Stimulated activated CD8-positive, alpha-beta memory T cell treated with anti-CD3 and anti-CD28 coated beads, Interleukin-12 subunit alpha, Interleukin-12 subunit beta, amount 100 ng/mL, for 1 hour (primary cell): ENCODE measurements at regions not wholly inside any gene's neighbourhood (a gene's known extent, or its start where the extent isn't known, plus 50 kb on each side); places are given as distances from the start of the nearest gene placed in this dataset.
"Not testable (repeated sequence)": the region's sequence is repeated elsewhere in the genome, so short reads cannot be mapped to it uniquely, and the experiment has no call there.

Source experiments
- DNase-seq: peaks from one replicate; pipeline ENCODE4 v3.0.0-alpha.2; 2020; ENCODE audit warnings: low read depth

DNA sequence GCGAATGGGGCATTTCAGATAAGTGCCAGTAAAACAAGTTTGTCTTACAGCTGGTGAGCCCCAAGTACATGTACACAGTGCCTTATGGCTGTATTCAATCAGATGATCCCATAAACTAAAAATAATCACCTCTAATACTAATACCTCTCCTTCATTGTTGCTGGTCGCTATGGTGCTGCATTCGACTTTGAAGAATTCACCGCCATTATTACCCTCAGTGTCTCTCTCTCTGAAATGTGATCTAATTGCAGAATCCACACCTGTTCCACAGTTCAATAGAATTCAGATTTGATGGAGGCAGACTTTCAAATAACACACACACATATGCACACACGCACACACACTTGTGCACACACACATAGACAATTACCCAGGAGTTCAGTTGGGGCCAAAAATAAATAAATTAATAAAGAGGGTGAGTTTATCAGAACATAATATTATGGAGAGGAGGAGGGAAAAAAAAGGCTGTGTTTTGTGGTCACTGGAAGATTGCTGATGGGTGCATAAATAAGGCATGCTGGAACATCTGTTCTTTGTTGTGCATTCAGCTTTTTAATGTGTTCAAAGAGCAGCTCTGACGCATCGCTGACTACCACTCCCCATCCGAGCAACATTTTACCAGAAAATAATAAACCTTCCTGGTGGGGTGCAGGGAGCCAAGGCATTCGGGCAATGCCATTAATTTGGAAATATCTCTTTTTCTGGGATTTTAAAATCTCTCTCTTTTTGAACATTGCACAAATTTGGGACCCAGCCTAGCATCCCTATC lies 235.7 kb downstream of the SATB1 start:
- no peak for DNase-seq

DNA sequence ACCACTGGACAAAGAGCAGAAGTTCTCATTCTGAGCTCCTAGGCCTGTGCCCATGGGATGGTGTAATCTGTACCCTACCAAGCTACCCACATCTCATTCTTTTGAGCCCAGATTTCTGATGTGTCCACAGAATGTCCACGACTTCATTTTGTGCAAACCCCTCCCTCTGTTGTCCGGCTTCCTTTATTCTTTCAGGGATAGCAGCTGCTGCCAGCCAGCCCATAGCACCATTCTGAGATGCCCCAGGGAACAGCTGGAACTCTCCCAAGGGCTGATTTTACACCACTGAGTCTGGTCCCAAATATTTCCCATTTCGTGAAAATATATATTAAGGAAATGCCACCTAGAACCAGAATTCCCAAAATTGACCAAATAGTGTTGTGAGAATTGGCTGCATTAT lies 236.6 kb downstream of the SATB1 start:
- no peak for DNase-seq

DNA sequence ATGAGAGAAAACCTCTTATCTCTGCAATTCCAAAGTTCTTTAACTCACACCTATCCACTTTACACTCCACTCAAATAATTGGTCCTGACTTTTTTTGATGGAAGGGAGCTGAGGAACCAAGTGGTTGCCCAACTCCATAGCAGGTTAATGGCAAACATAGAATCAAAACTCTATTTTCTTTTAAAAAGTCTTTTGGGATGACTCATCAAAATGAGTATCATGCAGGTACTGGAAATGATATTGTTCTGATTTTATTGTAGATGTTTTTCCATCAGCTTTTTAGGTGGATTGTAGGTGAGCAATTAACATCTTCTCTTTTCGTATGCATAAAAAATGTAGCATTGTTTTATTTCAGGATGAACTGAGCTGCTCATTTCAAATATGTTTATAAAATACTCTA lies 239.5 kb downstream of the SATB1 start:
- DNase-seq, result no peak

DNA sequence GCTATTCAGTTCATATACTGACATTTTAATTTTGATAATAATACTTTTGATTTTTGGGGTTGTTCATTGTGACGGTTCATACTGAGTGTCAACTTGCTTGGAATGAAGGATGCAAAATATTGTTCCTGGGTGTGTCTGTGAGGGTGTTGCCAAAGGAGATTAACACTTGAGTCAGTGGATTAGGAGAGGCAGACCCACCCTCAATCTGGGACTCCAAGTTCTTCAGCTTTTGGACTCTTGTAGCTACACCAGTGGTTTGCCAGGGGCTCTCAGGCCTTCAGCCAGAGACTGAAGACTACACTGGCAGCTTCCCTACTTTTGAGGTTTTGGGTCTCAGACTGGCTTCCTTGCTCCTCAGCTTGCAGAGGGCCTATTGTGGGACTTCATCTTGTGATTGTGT lies 242.2 kb downstream of the SATB1 start:
- not testable (repeated sequence) for DNase-seq

DNA sequence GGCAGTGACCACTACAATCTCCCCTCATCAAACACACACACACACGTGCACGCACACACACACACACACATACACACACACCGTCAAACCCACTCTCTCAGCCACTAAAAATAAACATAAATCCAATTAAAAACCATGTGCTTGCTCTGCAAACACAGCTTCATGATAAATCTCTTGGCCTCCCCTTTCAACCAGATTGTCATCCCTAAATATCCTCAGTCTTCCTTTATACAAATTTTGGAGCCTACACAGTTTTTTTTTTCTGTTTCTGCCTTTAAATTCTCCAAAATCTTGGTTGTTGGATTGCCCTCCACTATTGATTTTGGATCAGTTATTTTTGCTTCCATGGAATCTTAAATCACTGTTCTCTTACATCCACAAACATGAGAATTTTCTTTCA lies 245.6 kb downstream of the SATB1 start:
- no peak for DNase-seq

DNA sequence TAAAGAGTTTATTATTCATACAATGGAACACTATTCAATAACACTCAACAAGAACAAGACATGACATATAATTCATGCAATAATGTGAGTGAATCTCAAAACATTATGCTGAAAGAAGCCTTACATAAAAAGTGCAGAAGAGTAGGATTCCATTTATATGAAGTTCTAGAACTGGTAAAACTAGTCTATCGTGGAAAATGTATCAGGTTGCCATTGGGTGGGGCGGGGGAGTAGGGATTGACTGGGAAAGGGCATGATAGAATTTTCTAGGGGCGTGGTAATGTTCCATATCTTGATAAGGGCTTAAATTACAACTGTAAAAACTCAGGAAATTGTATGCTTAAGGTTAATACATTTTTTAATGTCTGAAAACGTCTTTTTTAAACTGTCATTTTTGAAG lies 247.9 kb downstream of the SATB1 start:
- DNase-seq, result no peak

DNA sequence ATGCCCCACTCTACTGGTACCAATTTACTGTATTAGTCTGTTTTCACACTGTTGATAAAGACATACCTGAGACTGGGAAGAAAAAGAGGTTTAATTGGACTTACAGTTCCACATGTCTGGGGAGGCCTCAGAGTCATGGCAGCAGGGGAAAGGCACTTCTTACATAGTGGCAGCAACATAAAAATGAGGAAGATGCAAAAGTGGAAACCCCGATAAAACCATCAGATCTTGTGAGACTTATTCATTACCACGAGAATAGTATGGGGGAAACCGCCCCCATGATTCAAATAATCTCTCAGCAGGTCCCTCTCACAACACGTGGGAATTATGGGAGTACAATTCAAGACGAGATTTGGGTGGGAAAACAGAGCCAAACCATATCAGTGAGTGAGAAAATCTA lies 251.2 kb downstream of the SATB1 start:
- DNase-seq, result not testable (repeated sequence)

DNA sequence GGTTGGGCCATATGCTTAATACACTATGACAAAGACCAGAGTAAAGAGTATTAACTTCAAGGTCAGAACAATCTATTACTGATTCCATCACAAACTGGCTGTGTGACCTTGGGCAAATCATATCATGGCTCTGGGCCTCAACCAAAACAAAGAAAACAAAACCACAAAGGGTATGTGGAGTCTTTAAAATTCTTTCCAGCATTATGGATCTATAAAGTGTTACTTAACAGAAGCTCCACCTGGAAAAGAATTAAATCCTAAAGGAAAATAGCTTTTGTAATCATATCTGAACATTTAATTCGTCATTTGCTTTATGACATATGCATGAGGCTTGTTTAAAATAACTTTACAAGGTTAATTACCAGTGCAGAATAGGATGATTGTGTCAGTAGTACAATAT lies 265.5 kb downstream of the SATB1 start:
- no peak for DNase-seq

DNA sequence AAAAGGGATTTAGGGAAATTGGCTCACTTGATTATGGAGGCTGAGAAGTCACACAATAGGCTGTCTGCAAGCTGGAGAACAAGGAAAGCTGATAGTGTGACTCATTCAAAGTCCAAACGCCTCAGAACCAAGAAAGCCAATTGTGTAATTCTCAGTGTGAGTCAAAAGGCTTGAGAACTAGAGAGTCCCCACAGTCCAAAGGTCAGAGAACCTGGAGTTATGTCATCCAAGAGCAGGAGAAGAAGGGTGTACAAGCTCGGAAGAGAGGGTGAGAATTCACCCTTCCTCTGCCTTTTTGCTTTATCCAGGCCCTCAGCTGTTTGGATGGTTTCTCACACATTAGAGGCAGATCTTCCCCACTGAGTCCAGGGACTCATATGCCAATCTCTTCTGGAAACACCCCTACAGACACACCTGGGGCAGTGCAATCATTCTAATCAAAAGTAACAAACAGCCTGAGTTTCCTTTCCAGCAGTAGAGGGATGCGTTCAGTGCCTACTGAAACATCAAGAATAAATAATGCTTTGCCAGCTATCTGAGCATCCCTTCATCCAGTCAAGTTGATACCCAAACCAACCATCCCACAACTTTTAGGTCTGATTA lies 271.5 kb downstream of the SATB1 start:
- no peak for DNase-seq

DNA sequence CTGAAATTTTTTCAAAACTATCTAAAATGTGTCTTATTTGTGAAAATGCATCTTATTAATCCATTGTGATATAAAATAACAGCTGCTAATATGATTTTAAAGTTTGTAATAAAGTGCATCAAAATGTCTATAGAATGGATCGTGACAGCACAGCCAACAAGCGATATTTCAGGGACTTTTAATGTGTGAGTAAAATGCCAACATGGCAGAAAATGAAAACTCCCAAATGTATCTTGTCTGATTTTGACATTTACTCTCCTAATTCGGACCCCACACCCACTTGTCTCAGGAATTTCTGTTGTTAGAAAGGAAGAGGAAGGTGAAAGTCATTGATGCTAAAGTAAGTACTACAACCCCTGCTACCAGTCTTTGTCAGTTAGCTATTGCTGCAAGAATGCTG lies 273.9 kb downstream of the SATB1 start:
- DNase-seq, result no peak

DNA sequence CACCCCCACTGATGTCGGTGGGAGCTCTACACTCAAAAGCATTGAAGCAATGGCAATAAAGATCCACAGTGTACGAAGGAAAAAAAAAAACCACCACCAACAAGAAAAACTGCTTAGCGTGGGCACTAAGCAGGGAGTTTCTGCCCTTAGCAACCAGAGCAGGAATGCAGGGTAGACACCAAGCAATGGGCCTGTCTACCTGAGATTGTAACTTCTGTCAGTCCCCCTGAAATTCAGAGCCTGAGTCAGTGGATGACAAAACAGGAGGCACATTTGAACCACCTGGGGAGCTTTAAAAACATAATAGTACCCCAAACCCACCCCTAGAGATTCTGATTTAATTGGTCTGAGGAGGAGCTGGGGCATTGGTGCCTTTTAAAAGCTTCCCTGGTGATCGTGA lies 275.2 kb downstream of the SATB1 start:
- no peak for DNase-seq

DNA sequence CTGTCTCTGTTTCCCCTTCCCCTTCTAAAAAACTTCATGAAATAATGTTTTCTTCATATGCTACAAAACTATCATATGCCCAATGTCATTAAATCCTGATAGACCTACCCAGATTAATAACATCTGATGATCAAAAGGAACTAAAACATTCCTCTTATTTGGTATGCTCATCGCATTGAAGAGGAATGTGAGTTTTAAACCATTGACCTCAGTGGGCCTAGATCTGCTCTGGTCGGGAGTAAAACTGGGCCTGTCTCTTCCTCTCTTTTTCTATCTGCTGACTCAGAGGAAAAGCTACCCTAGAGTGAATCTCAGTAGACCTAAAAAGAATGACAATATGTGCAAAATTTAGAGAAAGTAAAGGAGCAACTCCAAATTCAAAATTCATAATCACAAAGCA lies 275.8 kb downstream of the SATB1 start:
- no peak for DNase-seq

DNA sequence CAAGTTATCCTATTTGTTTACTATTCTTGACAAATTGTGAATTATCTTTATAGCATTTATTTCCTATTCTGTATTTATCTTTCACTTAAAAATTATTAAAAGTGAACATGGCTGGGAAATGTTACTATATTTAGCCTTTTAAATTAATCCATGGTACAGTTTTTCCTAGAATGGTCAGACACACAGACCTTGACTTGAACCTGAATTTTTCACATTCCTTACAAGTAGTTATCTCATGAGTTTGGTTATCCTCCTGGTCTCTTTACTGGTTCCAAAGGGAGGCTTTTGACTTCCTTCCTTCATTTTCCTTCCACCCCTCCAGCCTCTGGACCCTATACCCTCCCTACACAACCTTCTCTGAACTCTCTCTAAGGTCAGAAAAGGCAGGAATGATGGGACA lies 280.6 kb downstream of the SATB1 start:
- no peak for DNase-seq

DNA sequence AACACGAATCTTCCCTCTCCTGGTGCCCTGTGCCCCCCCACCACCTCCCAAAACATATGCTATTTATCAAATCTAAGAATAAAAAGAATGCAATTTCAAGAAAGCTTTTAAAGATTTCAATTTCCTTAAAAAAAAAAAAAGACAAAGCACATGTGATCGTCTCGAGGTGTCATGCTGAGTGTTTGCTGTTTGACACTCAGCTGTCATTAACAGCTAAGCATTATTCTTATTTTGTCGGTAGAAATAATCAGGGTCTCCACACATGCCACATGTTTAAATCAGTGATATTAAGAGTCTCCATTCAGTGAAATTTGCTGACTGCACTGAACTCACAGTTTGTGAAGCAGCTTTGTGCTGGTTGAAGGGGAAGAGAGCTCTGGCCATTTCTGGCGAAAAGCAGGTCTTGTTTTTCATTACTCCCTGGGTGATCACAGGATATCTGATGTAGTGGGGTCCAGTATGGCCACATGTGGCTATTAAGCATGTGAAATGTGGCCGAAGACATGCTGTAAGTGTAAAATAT lies 281.8 kb downstream of the SATB1 start:
- no peak for DNase-seq

DNA sequence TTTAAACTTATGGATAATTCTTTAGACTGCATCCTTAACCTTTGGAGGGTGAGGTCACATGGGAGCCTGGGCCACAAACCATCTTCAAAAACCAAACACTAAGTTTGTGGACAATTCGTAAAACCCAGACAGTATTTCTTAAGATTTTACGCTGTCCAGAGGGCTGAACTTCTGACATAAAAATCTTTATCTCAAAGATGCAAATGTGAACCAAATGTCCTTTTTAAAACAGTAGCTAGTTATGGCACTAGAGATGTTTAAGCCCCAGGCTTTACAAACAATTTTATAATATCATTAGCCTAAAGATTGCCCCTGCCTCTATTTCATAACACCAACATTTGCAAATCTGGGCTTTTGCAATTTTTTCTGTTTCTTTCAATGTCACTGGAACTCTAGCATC lies 287.2 kb downstream of the SATB1 start:
- no peak for DNase-seq

DNA sequence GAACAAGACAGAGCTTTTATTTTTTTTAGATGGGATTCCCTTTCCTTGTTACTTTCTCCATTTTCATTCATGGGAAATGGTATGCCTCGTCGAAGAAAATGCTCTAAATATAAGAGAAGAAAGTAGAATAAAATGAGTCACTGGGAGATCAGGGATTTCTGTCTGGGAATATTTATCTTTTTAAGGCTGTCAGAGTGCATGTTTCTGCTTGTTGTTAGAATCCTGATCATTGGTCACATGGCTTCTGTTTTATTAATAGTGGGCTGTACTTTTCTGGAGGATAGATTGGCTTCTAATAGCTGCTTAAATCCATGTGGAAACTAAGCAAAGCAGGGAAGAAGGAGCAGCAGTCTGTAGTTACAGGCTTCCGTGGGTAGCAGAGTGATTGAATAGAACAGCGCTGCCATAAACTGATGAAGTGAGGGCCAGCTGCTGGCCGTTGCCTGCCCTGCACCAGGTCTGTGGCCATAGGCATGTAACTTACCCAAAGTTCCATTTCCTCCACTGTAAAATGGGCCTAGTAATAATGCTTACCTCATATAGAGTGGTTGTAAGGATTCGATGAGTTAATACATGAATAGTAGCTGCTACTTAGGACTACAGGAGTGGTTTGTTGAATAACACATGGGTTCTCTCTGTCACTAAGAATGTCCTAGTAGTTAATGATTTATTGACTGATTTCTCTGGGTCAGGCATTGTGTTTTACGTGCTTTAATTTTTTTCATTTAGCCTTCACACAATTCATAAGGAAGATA lies 289.9 kb downstream of the SATB1 start:
- no peak for DNase-seq

DNA sequence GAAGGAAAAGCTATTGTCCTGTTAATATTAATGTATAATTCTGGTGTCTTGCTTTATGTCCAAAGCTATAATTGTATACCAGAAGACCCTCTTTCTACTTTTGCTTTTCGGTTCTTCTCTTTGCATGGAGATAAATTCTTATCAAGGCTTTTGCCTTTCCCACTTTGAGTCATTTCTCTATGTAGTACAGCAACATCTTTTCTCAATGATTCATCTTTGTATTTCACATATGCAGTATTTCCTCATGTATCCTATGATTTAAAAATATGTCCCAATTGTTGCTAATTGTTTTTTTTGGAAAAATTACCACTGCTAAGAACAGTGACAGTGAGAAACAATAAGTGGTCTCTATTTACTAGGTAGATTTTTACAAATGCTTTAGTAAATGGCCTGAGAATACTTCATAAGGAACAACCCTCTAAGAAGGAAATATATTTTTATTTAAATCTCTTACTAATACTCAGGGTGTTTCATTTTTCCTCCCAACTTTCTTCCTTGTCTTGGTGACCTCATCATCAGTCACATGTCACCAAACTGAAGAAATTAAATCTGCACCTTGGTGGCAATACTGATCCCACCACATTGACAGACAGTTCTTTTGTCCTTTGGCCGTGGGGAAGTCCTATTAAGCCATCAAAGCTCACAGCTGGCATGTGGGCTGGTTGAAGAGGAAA lies 290.6 kb downstream of the SATB1 start:
- DNase-seq, result no peak

DNA sequence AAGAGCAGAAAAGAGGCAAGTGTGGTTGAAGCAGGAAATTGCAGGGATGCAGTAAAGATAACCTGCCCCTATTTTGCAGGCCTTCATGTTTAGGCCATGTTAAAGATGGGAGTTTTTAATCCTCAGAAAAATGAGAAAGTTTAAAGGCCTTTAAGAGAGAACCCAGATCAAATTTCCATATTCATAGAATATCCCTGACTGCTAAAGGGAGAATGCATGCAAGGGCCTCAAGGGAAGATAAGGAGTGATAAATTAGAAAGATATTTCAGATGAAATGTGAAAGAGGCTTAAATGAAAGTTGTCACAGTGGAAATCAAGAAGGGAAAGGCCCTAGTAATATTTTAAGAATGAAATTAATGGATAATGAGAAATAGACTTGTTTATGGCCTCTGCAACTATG lies 292.1 kb downstream of the SATB1 start:
- DNase-seq, result no peak

DNA sequence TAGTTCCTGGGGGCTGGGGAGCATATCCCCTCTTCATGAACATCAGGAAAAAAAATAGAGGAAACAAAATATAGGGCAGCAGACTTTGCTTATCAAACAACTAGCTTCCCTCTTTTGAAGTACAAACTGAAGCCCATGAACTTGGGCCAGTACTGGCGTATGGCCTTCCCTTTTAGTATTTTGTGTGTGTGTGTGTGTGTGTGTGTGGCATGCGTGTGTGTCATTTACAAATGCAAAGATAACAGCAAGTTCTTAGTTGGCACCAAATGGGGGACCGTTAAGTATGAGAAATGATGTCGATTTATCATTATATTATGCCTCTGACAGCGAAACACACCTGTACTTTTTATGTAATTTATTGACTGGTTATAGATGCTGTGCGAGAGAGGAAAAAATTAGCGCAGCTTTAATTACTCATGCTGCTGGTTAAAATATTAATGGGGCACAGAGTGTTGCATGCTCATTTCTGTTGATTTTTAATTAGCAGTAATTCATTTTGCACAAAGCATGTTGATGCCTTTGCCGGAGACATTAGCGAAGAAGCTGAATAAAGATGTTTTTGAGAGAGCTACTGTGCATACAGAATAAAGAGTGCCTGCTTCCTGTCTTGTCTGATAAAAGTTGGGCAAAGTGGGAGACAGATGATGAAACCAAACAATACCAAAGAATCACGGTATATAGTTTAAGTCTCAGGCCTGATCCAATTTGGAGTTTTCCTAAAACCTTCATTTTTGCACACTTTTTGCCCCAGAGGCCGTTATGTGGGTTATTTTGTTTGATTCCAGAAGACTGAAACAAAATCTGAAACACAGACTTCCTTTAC lies 297.1 kb downstream of the SATB1 start:
- no peak for DNase-seq

DNA sequence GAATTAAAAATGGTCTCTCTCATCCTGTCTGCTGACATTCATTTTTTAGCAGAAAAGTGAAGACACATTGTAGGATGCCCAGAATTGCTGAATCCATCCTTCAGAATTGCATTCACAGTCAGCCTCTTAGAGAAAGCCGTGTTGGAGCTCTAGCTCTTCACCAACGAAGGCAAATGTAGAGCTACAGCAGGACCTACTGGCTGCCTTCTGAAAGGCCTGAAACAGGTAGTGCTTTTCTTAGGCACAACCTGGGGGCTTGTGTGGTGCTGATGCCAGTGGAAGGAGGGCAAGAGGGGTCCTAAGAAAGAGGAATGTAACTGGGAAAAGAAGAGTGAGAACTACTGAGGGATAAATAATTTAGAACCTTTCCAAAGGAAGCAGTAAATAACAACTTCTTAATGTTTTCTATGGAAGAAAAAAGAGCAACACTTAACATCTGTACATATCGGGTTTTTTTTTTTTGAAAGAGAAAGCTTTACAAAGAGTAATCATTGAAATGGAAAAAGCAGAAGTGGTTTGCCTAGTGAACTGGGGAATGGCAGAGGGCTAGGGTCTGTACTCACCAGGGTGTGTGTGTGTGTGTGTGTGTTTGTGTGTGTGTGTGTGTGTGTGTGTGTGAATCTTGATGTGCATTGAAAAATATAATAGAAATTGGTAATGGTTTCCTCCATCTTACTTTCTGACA lies 297.8 kb downstream of the SATB1 start:
- no peak for DNase-seq

DNA sequence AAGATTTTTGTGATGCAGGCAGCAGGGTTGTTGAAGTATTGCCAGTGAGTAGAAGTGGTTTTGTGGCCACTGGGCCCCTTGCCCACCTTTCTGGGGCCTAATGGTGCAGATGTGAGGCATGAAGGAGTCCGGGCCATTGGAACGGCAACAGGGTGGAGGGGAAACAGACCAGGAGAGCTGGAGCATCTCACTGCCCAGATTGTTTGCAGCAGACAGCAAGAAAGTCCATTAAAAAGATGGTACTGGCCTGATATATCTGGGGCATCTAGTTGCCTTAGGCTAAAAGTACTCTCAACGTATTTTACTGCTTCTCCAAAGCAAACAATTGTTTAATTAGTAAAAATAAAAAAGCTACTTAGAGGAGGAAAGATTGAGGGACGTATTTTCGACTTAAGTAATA lies 298.4 kb downstream of the SATB1 start:
- no peak for DNase-seq
